COR-L47 (cell line): ENCODE measurements at regions not wholly inside any gene's neighbourhood (a gene's known extent, or its start where the extent isn't known, plus 50 kb on each side); places are given as distances from the start of the nearest gene placed in this dataset.

Source experiments
- DNase-seq: peaks from one replicate; lab custom pipeline; 2025; lab: John Stamatoyannopoulos, UW

DNA sequence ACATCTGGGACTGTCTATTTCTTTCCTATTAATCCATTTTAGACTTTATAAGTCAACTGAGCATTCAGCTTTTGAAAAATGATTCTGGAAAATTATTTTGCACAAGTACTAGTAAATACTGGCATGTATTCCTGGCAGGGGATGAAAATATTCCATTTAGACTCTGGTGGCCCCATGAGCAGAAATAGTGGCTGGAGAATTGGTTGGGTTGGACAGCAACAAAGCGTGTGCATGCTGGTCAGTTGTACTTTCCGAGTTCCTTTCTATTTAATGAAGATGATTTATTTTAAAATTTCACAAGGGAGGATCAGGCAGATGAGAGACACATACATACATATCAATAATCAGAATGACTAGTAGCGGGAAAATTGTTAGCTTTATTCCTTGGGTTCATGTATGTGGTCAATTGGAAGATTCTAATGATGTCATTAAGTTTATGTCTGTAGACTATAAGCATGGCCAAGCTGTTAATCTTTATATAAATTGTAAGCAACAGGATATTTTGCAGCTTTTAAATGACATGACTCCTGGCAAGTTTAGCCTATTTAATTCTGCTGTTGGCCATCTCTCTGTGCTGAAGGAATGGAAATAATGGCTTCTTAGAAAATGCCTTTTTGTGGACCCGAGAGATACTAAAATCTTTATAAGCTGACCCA, 541.6 kb downstream of the SLC4A3 start:
- no peak for DNase-seq

GRCh38 chr2:220174826-220175225, 547.4 kb downstream of the SLC4A3 start:
- DNase-seq = no peak

GRCh38 chr2:220175967-220176366, 548.5 kb downstream of the SLC4A3 start:
- no peak for DNase-seq

- DNase-seq = no peak
These were observed 551.7 kb downstream of the SLC4A3 start for GRCh38 chr2:220178991-220179695.

- DNase-seq = no peak
These were observed 553.7 kb downstream of the SLC4A3 start for GRCh38 chr2:220181165-220181564.

- no peak for DNase-seq
These were observed 555.4 kb downstream of the SLC4A3 start for GRCh38 chr2:220182790-220183189.

- no peak for DNase-seq
These were observed 558.4 kb downstream of the SLC4A3 start for GRCh38 chr2:220185766-220186305.

- no peak for DNase-seq
These were observed 560.6 kb downstream of the SLC4A3 start for GRCh38 chr2:220188031-220188430.

DNA sequence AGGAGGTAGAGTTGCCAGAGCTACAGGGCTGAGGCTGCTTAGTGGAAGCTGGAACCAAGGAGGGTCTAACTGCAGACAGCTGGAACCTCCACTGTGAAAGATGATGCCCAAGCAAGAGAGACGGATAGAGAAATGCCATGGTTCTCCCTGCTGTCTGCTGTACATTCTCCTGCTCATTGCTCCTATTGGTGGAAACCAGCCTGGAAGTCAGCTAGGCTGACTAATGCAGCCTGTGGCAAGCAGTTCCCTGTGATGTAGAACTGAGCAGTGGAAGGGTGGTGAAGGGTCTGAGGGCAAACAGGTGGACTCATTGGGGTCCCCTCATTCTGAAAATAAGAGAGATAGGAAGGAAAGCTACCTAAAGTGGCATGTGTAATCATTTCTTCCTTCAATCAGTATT, 563.6 kb downstream of the SLC4A3 start:
- DNase-seq = no peak

GRCh38 chr2:220191737-220192136, 564.3 kb downstream of the SLC4A3 start:
- no peak for DNase-seq

DNA sequence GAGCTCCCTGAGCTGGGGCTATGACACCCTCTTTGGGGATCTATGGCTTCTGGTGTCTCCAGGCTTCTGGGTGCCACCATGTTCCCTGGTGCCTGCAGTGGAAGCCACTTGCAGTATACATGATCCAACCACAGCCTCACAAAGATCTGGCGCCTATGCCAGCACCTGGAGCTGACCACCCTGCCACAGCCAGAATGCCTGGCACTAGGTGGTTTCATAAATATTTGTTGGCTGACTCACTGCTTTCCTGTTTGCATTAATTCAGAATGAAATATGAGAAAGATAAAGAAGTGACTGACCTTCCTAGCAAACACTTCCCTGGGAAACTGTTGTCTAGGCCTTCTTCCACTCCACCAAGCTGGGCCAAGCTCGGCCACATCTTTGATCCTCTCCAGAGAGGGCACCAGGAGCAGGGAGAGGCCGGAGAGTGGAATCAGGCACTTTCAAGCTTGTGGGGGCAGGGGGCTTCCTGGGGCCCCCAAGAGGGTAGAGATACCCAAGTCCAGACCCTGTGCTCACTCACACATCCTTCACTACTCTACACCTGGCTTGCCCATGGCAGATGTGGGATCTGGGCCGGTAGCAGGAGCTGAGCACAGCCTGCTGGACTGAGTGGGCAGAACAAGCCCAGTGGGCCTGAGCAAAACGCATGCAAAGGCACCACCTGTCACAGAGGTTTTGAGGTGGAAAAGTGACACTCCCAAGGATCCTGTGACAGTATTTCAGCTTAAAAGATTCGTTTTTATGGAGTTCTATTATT, 565.7 kb downstream of the SLC4A3 start:
- no peak for DNase-seq

DNA sequence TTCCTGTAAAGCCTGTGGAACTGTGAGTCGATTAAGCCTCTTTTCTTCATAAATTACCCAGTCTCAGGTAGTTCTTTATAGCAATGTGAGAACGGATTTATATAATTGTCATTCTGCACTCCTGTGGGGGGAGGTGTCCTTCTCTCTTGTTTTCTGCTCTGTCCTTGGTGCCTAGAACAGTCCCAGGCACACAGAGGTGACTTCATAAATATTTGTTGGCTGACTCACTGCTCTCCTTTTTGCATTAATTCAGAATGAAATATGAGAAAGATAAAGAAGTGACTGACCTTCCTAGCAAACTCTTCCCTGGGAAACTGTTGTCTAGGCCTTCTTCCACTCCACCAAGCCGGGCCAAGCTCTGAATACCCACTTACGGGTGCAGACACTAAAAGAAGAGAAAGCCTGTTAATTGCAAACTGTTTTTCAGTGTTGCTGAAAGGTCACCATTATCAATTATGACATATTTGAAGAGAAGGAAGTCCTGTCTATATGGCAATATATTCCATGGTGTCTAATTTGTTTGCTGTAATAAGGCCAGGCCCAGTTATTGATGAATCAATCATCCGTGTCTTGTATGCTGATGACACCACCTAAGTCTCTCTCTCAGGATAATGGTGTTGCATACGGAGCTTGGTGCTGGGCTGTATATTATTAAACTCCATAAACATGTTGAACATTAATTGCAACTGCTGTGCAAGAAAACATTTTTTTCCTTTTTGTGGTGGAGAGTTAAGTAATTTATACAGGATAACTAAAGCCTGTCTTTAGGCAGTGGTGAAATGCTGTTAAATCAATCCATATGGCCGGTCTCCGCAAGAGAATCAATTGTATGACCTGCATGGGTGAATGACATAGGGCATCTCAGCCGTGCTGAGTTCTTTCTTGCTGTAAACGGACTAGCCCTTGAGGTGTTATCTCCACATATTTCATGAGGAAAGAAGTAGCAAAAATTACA, 567.5 kb downstream of the SLC4A3 start:
- DNase-seq = no peak

GRCh38 chr2:220198896-220199295, 571.5 kb downstream of the SLC4A3 start:
- no peak for DNase-seq

GRCh38 chr2:220202066-220202465, 574.6 kb downstream of the SLC4A3 start:
- DNase-seq = no peak

GRCh38 chr2:220209093-220209492, 581.7 kb downstream of the SLC4A3 start:
- no peak for DNase-seq

DNA sequence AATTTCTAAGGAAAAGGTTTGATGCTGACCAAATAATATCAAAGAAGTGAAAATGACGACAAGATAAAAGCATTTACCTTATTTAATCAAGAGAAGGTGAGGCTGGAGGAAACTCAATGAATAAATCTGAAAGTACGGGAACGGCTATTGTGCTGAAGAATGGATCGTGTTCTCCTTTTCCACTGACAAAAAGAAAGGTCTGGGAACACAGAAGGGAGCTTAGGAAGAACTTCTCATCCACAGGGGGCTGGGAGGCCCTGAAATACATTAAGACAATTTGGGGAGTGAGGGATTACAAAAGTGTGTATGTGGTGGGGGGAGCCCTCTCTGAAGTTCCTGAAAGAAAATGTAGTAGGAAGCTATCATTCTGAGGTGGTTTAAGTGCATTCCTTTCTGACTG, 582.3 kb downstream of the SLC4A3 start:
- no peak for DNase-seq

- no peak for DNase-seq
These were observed 585.1 kb downstream of the SLC4A3 start for GRCh38 chr2:220212296-220213080.

- no peak for DNase-seq
These were observed 588.4 kb downstream of the SLC4A3 start for GRCh38 chr2:220215785-220216184.

DNA sequence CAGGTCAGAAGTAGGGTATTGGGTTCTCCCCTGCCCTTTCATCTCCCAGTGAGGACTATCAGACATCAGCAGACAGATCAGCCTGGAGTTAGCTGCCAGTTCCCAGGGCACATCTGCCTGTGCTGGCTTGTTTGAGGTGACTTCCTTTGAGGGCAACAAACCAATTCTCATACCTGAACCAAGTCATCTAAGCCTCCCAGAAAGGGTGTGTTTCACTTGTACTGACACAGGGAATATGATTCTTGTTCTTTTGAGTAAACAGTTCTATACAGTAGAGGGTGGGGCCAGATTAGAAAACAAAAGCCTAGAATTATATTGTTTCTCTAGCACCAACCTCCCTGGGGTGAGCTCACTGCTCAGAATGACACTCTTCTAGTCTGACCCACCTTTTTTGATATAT, 591.9 kb downstream of the SLC4A3 start:
- DNase-seq = peak; percentile 35

- no peak for DNase-seq
These were observed 592.6 kb downstream of the SLC4A3 start for GRCh38 chr2:220220009-220220408.

GRCh38 chr2:220221992-220222391, 594.6 kb downstream of the SLC4A3 start:
- no peak for DNase-seq
